ENCODE measurements at regions not wholly inside any gene's neighbourhood (a gene's known extent, or its start where the extent isn't known, plus 50 kb on each side); places are given as distances from the start of the nearest gene placed in this dataset.

- TF ChIP-seq REST (IDR thresholded peaks at IDR 0.05; ENCODE audit: insufficient read depth in 1 of 2, low read depth in 2 of 2, low read length in 2 of 2) (no peak), POLR2AphosphoS5 (IDR thresholded peaks at IDR 0.05; ENCODE audit: low read depth, low read length) (no peak), SIN3A (IDR thresholded peaks at IDR 0.05; ENCODE audit: borderline replicate concordance, insufficient read depth, low read length) (no peak), TAF1 (IDR thresholded peaks at IDR 0.05; ENCODE audit: borderline replicate concordance, insufficient read depth, low read length) (no peak), FOXP2 (optimal IDR thresholded peaks at IDR 0.05; ENCODE audit: borderline replicate concordance, extremely low read depth, extremely low read length, insufficient read depth) (no peak)
Observed at GRCh38 chr2:7825591-7826312, 856.1 kb upstream of the ID2 start.
